ENCODE measurements at regions not wholly inside any gene's neighbourhood (a gene's known extent, or its start where the extent isn't known, plus 50 kb on each side); places are given as distances from the start of the nearest gene placed in this dataset.

DNA sequence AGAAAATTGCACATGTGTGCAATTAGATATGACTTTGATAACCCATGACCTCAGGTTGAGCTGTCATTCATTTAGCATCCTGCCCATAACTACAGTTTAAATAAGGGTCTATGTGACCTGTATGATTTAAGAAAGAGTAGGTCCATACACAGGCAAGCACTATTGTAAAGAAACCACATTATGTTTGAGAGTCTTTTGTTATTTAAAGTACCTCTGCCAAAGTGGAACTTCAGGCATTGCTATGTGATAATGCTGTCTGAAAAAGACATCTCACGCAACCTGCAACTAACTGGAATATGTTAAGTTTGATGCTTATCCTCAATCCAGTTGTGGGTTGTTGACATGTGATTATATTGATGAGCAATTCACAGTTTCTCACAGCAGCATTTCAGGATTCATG lies 317.0 kb downstream of the TMEM161B start:
- DNase-seq = no peak
- no peak for TF ChIP-seq GATA1 (IDR thresholded peaks at IDR 0.05; ENCODE audit: low read depth, low read length)
- no peak for TF ChIP-seq POLR2A (IDR thresholded peaks at IDR 0.05; ENCODE audit: low read length)

DNA sequence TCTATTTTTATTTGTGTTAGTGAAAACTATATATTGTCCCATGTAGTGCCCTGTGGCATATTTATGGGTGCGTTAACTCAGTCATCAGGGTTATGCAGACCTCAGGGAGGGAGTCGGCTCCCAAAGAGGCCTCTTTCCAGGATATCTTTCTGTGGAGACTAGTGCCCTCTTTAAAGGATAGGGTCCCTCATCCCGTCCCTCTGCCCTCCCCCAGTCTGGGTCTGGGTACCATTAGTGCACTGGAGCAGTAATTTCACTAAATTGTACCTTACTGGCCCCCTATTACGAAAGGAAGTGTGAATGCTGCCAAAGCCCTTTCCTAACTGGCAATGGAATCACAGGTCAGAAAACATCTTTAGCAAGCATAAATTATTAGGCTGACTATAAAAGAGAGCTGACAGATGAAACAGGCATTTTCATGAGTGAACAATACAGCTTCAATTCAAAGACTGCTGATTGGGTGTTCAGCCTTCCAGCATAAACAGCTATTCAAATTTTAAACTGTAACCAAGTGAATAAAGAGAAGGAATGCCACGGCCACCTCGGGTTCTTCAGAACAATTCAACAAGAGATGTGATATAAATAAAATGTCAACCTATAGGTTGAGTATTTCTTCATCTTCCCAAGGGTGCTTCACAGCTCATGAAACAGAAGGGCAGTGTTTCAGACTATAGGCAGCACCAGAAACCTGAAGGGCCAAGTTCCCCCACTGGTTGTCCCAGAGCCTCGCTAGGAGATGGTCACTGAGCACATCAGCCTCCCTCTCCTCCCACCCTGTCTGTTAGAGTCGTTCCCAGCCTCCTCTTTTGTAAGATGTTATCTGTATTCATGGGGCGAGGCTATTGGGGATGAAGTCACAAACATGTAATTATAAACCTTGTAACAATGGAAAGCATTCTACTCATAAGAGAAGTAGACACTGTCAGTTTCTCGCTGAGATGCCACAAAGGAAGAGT lies 318.7 kb downstream of the TMEM161B start:
- no peak for DNase-seq
- TF ChIP-seq POLR2A (IDR thresholded peaks at IDR 0.05; ENCODE audit: low read length) = no peak
- TF ChIP-seq GATA1 (IDR thresholded peaks at IDR 0.05; ENCODE audit: low read depth, low read length) = no peak

DNA sequence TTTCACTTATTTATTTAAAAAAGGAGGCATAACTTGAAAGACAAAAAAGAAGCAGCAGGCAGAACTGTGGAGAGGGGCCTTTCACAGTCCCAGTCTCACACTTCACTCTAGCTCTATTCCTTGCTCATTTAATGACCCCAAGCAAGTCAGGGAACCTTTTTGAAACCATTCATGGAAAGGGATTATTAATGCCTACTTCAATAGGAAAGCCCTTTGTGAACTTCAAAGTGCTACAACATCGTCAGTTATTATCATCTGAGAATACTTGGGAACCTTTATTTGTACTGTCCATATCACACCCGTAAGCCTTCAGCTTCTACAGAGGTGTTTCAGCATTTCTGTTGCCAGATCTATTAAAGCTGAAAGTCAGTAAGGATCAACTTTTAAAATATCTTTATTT lies 320.2 kb downstream of the TMEM161B start:
- DNase-seq = no peak
- no peak for TF ChIP-seq POLR2A (IDR thresholded peaks at IDR 0.05; ENCODE audit: low read length)
- TF ChIP-seq GATA1 (IDR thresholded peaks at IDR 0.05; ENCODE audit: low read depth, low read length) = no peak

DNA sequence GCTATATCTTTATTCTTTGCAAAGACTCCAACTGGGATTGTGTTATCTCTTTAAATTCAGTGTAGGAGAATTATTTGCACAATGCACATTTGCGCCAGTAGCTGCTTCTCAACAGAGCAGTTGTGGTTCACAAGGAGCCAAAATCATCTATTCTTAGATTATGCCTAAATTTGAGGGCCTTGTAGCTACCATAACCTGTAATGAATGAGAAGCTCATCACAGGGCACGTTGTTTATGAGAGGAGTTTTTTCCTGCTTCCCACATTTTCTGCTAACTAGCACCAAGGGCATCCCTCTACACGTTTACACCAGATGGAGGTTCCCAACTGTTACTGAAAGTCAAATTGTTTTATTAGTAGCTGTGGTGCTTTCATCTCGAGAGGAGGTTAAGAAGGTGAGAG lies 322.4 kb downstream of the TMEM161B start:
- no peak for DNase-seq

DNA sequence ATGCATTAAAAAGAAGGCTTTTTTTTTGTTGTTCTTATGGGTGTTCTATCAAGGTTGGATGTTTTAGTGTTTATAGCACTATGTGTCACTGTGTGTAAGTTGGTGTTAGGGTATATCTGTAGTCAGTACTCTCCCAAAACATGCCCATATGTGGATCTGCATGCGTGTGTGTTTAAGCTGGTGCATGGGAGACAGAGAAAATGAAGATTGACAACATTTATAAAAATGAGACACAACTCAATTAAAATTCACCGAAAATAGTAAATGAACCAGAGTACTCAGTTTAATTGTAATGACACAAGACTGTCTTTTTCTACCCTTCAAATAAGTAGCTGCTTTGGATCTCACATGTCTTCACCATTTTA lies 323.4 kb downstream of the TMEM161B start:
- TF ChIP-seq POLR2A (IDR thresholded peaks at IDR 0.05; ENCODE audit: low read length) (no peak), GATA1 (IDR thresholded peaks at IDR 0.05; ENCODE audit: low read depth, low read length) (no peak)
- DNase-seq = no peak

More for the DNA sequence above, 322.4 kb downstream of the TMEM161B start:
- TF ChIP-seq GATA1 (IDR thresholded peaks at IDR 0.05; ENCODE audit: low read depth, low read length) (no peak), POLR2A (IDR thresholded peaks at IDR 0.05; ENCODE audit: low read length) (no peak)

DNA sequence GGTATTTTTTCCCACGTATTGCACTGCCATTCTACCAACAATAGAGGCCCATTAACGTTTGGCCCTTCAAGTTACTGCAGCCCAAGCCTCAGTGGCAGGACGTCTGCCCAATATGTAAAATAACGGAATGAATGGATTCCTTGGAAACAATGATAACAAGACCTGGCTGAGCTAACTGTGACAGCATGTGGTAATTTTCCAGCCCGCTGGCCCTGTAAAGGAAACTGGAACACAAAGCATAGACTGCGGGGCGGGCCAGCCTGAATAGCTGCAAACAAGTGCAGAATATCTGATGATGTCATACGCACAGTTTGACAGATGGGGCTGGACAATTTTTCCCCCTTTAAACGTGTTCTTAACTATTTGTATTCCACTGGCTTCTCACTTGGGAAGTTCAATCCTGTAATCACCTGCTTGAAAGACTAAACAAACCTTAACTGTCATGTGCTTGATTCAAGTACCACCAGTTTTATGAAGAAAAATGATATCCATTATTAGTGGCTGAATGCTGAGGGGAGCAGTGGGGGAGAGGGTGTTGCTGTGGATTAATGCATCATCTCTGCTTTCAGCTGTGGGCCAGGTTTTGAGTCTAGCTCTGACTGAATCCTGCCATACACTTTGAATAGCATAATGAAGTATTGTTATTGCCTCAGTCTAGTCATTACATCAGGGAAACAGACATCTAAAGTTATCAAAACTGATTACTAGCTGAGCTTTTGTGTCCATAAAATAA lies 323.9 kb downstream of the TMEM161B start:
- DNase-seq = no peak
- TF ChIP-seq GATA1 (IDR thresholded peaks at IDR 0.05; ENCODE audit: low read depth, low read length) (no peak), POLR2A (IDR thresholded peaks at IDR 0.05; ENCODE audit: low read length) (no peak)

DNA sequence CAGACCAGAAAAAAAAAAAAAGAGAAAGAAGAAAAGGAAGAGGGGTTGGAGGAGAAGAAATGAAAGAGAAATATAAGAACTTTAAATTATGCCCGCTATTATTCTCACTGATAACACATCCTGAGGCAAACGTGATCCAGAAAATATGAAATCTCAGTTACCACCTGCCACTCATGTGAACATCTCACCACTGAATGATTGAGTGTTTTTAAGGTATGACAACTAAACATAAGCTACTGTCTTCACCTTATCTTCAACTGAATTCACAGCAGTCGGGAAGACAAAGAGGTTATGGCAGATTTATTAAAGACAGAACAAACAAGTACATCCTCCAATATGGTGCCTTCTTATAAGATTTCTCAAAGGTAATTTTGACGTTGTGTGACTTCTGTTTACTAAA lies 327.9 kb downstream of the TMEM161B start:
- no peak for TF ChIP-seq POLR2A (IDR thresholded peaks at IDR 0.05; ENCODE audit: low read length)
- no peak for TF ChIP-seq GATA1 (IDR thresholded peaks at IDR 0.05; ENCODE audit: low read depth, low read length)
- DNase-seq = no peak

DNA sequence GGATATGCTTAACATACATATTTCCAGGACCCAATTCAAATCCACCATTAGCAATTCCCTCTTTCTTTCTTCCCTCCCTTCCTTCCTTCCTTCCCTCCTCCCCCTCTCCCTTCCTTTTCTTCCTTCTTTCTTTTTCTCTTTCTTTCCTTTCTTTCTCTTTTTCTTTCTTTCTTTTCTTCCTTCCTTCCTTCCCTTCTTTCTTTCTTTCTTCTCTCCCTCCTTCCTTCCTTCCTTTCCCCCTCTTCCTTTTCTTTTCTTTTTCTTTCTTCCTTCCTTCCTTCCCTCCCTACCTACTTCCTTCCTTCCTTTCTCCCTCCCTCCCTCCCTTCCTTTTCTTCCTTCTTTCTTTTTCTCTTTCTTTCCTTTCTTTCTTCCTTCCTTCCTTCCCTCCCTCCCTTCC lies 332.0 kb downstream of the TMEM161B start:
- TF ChIP-seq GATA1 (IDR thresholded peaks at IDR 0.05; ENCODE audit: low read depth, low read length) (no peak), POLR2A (IDR thresholded peaks at IDR 0.05; ENCODE audit: low read length) (no peak)
- no peak for DNase-seq

DNA sequence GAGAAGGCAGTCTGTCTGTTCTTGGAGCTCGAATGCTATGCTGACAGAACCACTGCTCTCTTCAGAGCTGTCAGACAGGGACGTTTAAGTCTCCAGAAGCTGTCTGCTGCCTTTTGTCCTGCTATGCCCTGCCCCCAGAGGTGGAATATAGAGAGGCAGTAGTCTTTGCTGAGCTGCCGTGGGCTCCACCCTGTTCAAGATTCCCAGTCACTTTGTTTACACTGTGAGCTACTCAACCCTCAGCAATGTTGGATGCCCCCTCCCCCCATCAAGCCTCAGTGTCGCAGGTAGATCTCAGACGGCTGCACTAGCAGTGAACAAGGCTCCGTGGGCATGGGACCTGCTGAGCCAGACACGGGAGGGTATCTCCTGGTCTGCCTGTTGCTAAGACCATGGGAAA lies 344.2 kb downstream of the TMEM161B start:
- TF ChIP-seq GATA1 (IDR thresholded peaks at IDR 0.05; ENCODE audit: low read depth, low read length) = no peak
- TF ChIP-seq POLR2A (IDR thresholded peaks at IDR 0.05; ENCODE audit: low read length) = no peak
- DNase-seq = no peak

DNA sequence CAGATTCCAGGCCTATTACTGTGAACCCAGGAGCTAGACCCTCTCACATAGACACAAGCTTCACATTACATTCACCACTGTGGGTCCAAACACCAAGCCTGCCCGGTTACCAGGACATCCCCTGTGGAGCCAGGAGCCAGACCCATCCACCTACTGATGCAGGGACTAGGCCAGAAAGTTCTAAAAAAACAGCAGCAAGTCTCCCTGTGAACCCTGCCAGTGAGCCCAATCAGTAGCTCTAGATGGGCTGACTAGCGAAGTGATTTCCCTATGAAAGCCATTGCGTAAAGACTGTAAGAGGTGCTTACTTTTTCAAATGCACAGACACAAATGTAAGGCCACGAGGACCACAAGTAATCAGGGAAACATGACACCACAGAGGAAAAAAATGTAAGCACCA lies 352.3 kb downstream of the TMEM161B start:
- TF ChIP-seq GATA1 (IDR thresholded peaks at IDR 0.05; ENCODE audit: low read depth, low read length) (no peak), POLR2A (IDR thresholded peaks at IDR 0.05; ENCODE audit: low read length) (no peak)

DNA sequence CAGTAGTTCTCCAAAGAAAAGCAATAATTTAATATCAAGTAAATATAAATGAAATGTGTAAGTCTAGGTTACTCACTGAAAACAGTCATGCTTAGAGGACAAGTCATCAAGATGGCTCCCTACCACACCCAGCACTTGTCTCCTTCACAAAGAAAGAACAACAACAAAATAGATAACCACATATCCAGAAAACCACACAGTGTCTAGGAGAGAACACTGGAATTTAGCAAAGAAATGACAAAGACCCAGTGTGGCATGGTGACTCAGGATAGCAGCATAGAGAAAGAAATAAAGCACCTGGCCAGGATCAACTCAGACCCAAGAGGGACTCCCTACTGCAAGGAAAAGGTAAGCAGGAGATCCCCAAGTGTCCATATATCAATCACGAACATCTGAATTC lies 356.2 kb downstream of the TMEM161B start:
- DNase-seq = no peak
- no peak for TF ChIP-seq POLR2A (IDR thresholded peaks at IDR 0.05; ENCODE audit: low read length)
- no peak for TF ChIP-seq GATA1 (IDR thresholded peaks at IDR 0.05; ENCODE audit: low read depth, low read length)

More for the DNA sequence above, 352.3 kb downstream of the TMEM161B start:
- DNase-seq = no peak

DNA sequence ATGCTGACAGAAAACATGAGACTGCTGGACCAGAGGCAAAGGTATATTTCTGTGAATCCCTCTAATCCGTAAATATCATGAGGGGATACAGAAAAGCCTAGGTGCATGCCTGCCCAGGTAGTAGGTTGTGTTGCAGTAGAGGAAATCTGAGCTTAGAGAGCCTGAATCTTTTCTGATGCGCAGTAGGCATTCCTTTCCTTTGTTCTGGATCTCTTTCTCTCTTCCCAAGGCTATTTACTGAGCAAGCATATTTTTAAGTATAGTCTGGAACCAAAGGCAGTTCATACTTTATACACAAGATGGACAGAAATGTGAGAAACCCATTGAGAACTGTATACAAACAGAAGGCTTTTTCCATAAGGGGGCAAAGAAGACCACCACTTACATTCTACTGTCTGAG lies 359.3 kb downstream of the TMEM161B start:
- no peak for DNase-seq
- TF ChIP-seq POLR2A (IDR thresholded peaks at IDR 0.05; ENCODE audit: low read length) (no peak), GATA1 (IDR thresholded peaks at IDR 0.05; ENCODE audit: low read depth, low read length) (no peak)

DNA sequence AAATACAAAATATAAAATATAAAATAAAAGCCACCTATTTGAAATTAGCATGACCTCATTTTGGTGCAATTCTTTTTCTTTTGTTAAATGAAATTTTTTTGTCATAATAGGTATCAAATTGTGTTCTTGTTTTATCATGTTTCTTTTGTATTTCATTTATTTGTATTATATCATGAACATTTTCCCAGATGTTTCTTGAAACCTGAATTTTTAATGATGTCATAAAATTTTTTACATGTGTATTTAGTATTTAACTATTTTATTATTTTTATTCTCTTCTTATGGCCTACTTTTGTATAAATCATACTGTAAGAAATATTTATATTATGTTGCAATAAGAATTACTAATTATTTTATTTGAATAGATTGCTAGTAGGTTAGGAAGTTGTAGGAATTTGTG lies 361.7 kb downstream of the TMEM161B start:
- no peak for DNase-seq
- TF ChIP-seq GATA1 (IDR thresholded peaks at IDR 0.05; ENCODE audit: low read depth, low read length) (no peak), POLR2A (IDR thresholded peaks at IDR 0.05; ENCODE audit: low read length) (no peak)

DNA sequence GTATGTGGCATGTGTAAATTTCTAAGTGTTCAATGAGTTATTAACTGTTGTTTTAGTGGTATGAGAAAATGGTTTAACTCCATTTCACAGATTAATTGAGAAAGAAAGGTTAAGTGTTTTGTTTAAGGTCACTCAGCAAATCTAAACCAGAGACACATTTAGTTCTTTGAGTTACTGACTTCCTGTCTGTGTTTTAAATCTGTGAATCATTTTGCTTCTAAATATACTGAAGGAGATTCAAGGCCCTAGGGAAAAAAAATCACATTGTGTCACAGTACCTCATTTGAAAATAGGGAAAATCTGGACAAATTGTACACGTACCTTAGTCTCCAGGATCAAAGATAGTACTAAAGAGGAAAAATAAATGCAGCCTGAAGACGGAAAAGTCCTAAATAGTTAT lies 368.2 kb downstream of the TMEM161B start:
- no peak for DNase-seq

More for the DNA sequence above, 368.2 kb downstream of the TMEM161B start:
- TF ChIP-seq GATA1 (IDR thresholded peaks at IDR 0.05; ENCODE audit: low read depth, low read length) = no peak
- TF ChIP-seq POLR2A (IDR thresholded peaks at IDR 0.05; ENCODE audit: low read length) = no peak

Measured in erythroblast (primary cell).